SK-N-SH (cell line): ENCODE measurements at regions not wholly inside any gene's neighbourhood (a gene's known extent, or its start where the extent isn't known, plus 50 kb on each side); places are given as distances from the start of the nearest gene placed in this dataset.

Experiments
- CTCF ChIA-PET: fragments of 300-600, 350-600 bp; formaldehyde crosslinking; extraction: SDS; loops from one replicate; lab custom pipeline; 2021; lab: Yijun Ruan, JAX
- POLR2A ChIA-PET: fragments of 350-600 bp; sonication (Branson Sonifier 250); formaldehyde crosslinking; extraction: SDS; loops from one replicate; lab custom pipeline; 2020; ENCODE audit warnings: antibody characterized with exemption, inconsistent platforms; lab: Yijun Ruan, JAX
- DNase-seq: peaks from one replicate; pipeline ENCODE4 v3.0.0; 2012
- H2AFZ ChIP-seq: fragments of 200-600 bp; sonication (generic); 2 replicates; pipeline ENCODE4 v1.8.1; 2016; ENCODE audit warnings: antibody characterized with exemption, mild to moderate bottlenecking, low read depth
- H3F3A ChIP-seq: fragments of 200-600 bp; sonication (generic); replicated peaks from 2 replicates; pipeline ENCODE3; 2016; ENCODE audit warnings: antibody characterized with exemption, mild to moderate bottlenecking; ENCODE audit not compliant: insufficient read depth
- H3K27ac ChIP-seq, 2 experiments: fragments of 200-500 bp in 1 of 2; fragments of 200-600 bp in 1 of 2; sonication (Bioruptor generic) in 1 of 2; sonication (generic), shearing (Covaris generic) in 1 of 2; 2 replicates each; pipeline versions ENCODE4 v1.5.1 to v1.6.1; 2014 to 2016; ENCODE audit warnings: low read depth in 2 of 2, inconsistent platforms in 1 of 2, low read length in 1 of 2, mild to moderate bottlenecking in 1 of 2, mixed read lengths in 1 of 2
- H3K27me3 ChIP-seq: fragments of 200-600 bp; sonication (generic), shearing (Covaris generic); 2 replicates; pipeline ENCODE4 v1.6.1; 2016; ENCODE audit warnings: mixed run types; ENCODE audit not compliant: insufficient read depth
- H3K36me3 ChIP-seq, 2 experiments: fragments of 200-500 bp in 1 of 2; fragments of 200-600 bp in 1 of 2; sonication (Bioruptor generic) in 1 of 2; sonication (generic) in 1 of 2; replicated peaks in 1 of 2; 2 replicates each; pipeline versions ENCODE3 to v1.5.1; 2014 to 2016; ENCODE audit warnings: low read length in 1 of 2, mild to moderate bottlenecking in 1 of 2; ENCODE audit not compliant: insufficient read depth in 2 of 2, control insufficient read depth in 1 of 2
- H3K4me1 ChIP-seq, 2 experiments: fragments of 200-500 bp in 1 of 2; fragments of 200-600 bp in 1 of 2; sonication (Bioruptor generic) in 1 of 2; sonication (generic), shearing (Covaris generic) in 1 of 2; 2 replicates each; pipeline versions ENCODE4 v1.5.1 to v1.6.1; 2014 to 2016; ENCODE audit warnings: low read depth in 1 of 2, low read length in 1 of 2, mixed run types in 1 of 2; ENCODE audit not compliant: insufficient read depth in 2 of 2, control insufficient read depth in 1 of 2
- H3K4me2 ChIP-seq: fragments of 200-600 bp; sonication (generic), shearing (Covaris generic); 2 replicates; pipeline ENCODE4 v1.6.1; 2017; ENCODE audit warnings: mixed run types
- H3K4me3 ChIP-seq, 2 experiments: fragments of 200-500 bp in 1 of 2; fragments of 200-600 bp in 1 of 2; sonication (Bioruptor generic) in 1 of 2; sonication (generic), shearing (Covaris generic) in 1 of 2; 2 replicates each; pipeline versions ENCODE4 v1.5.1 to v1.8.1; 2014 to 2016; ENCODE audit warnings: low read depth in 2 of 2, inconsistent platforms in 1 of 2, low read length in 1 of 2, mild to moderate bottlenecking in 1 of 2, mixed read lengths in 1 of 2, moderate library complexity in 1 of 2
- H3K79me2 ChIP-seq: fragments of 200-600 bp; sonication (generic); 2 replicates; pipeline ENCODE4 v1.8.1; 2017; ENCODE audit warnings: mild to moderate bottlenecking; ENCODE audit not compliant: insufficient read depth
- H3K9ac ChIP-seq: fragments of 200-600 bp; sonication (generic); 2 replicates; pipeline ENCODE4 v1.6.1; 2017; ENCODE audit warnings: mixed run types
- H3K9me2 ChIP-seq: fragments of 200-600 bp; sonication (generic); 2 replicates; pipeline ENCODE4 v1.6.1; 2017; ENCODE audit warnings: mixed run types
- H3K9me3 ChIP-seq: fragments of 200-600 bp; sonication (generic); 2 replicates; pipeline ENCODE4 v1.6.1; 2017; ENCODE audit warnings: mixed run types, mild to moderate bottlenecking, moderate library complexity
- H4K20me1 ChIP-seq: fragments of 200-600 bp; sonication (generic); 2 replicates; pipeline ENCODE4 v1.6.1; 2017; ENCODE audit warnings: mild to moderate bottlenecking, mixed run types; ENCODE audit not compliant: insufficient read depth
- CHD2 ChIP-seq: fragments of 150-350 bp; IDR thresholded peaks from 2 replicates; pipeline ENCODE4 v1.6.1; 2018; ENCODE audit warnings: low read length; ENCODE audit not compliant: partially characterized antibody
- ELF1 ChIP-seq: IDR thresholded peaks from 2 replicates; pipeline ENCODE4 v1.4.0; 2012
- EP300 ChIP-seq, 2 experiments: IDR thresholded peaks; 2 replicates each; pipeline versions ENCODE4 v1.4.0 to v1.6.1; 2012; ENCODE audit warnings: borderline replicate concordance in 1 of 2, low read depth in 1 of 2, low read length in 1 of 2
- FOSL2 ChIP-seq: IDR thresholded peaks from 2 replicates; pipeline ENCODE4 v1.4.0; 2012; ENCODE audit warnings: low read depth, mild to moderate bottlenecking, moderate library complexity, borderline replicate concordance
- FOXM1 ChIP-seq: IDR thresholded peaks from 2 replicates; pipeline ENCODE4 v1.4.0; 2012; ENCODE audit warnings: low read depth, mild to moderate bottlenecking
- GABPA ChIP-seq: IDR thresholded peaks from 2 replicates; pipeline ENCODE4 v1.4.0; 2012; ENCODE audit warnings: low read depth, mild to moderate bottlenecking
- GATA2 ChIP-seq: sonication (generic); formaldehyde crosslinking; IDR thresholded peaks from 2 replicates; pipeline ENCODE4 v1.5.0; 2020; ENCODE audit warnings: mild to moderate bottlenecking, missing genetic modification reagents
- IRF3 ChIP-seq: fragments of 150-350 bp; IDR thresholded peaks from 2 replicates; pipeline ENCODE4 v1.6.1; 2016; ENCODE audit warnings: mild to moderate bottlenecking, low read depth, low read length
- JUND ChIP-seq: IDR thresholded peaks from 2 replicates; pipeline ENCODE4 v1.4.0; 2012
- MEF2A ChIP-seq: IDR thresholded peaks from 2 replicates; pipeline ENCODE4 v1.4.0; 2012; ENCODE audit warnings: low read depth, borderline replicate concordance
- MXI1 ChIP-seq: IDR thresholded peaks from 2 replicates; pipeline ENCODE4 v1.6.1; 2012; ENCODE audit warnings: mild to moderate bottlenecking, low read depth, low read length, improper control_type of control experiment
- NFIC ChIP-seq: IDR thresholded peaks from 2 replicates; pipeline ENCODE4 v1.4.0; 2012; ENCODE audit warnings: borderline replicate concordance
- PBX3 ChIP-seq: IDR thresholded peaks from 2 replicates; pipeline ENCODE4; 2012
- POLR2AphosphoS5 ChIP-seq: IDR thresholded peaks from 2 replicates; pipeline ENCODE4 v1.6.1; 2012; ENCODE audit warnings: low read depth, low read length
- SMC3 ChIP-seq: IDR thresholded peaks from 2 replicates; pipeline ENCODE4 v1.6.1; 2012; ENCODE audit warnings: low read depth, low read length, improper control_type of control experiment
- TCF12 ChIP-seq: IDR thresholded peaks from 2 replicates; pipeline ENCODE4 v1.4.0; 2012
- USF1 ChIP-seq: IDR thresholded peaks from 2 replicates; pipeline ENCODE4 v1.4.0; 2012; ENCODE audit warnings: low read depth, borderline replicate concordance
- USF2 ChIP-seq: fragments of 150-350 bp; IDR thresholded peaks from 2 replicates; pipeline ENCODE4 v1.6.1; 2017; ENCODE audit warnings: antibody characterized with exemption, low read length, low read depth, borderline replicate concordance
- YY1 ChIP-seq: IDR thresholded peaks from 2 replicates; pipeline ENCODE4 v1.4.0; 2012; ENCODE audit warnings: low read depth, mild to moderate bottlenecking
- WGBS: methylation state at CpG from one replicate; pipeline ENCODE4 v1.1.6; 2017; ENCODE audit warnings: low lambda C conversion rate; 5-methylcytosine and 5-hydroxymethylcytosine counted together

- no peaks in the 10 kb centered on the region for H4K20me1 ChIP-seq
- POLR2A ChIA-PET, result no interaction called here
- H3K36me3 ChIP-seq, result no peaks in the 10 kb centered on the region
- H3K4me1 ChIP-seq, result peaks cover 0 to 2% of the 10 kb centered on the region in 2 experiments; a peak in 2 of 4 replicates
- H3K9me2 ChIP-seq, result no peaks in the 10 kb centered on the region
- H3K9me3 ChIP-seq, result no peaks in the 10 kb centered on the region
- CTCF ChIA-PET, result no interaction called here
- no peaks in the 10 kb centered on the region for H3K27me3 ChIP-seq
- H3K4me2 ChIP-seq, result peak overlapping the region; percentile 40
- no peak overlapping the region for H3K4me3 ChIP-seq
- peak overlapping the region; percentile 63 to 71 for H3K27ac ChIP-seq
- no peaks in the 10 kb centered on the region for H3F3A ChIP-seq
- H2AFZ ChIP-seq, result peak overlapping the region; percentile 31; the same call in 1 of the 2 replicates
- no peak for TF ChIP-seq USF2
- TF ChIP-seq FOXM1, result no peak
- peak overlapping the region; percentile 29; the same call in 1 of the 2 replicates for H3K9ac ChIP-seq
- DNase-seq, result no peak
- 51% methylated on average over 4 of the region's 4 CpGs for WGBS
- no peaks in the 10 kb centered on the region for H3K79me2 ChIP-seq
These were observed 537.5 kb downstream of the LTN1 start for GRCh38 chr21:28455253-28455600.

- H3F3A ChIP-seq, result no peaks in the 10 kb centered on the region
- no peaks in the 10 kb centered on the region for H3K27me3 ChIP-seq
- peaks cover 0 to 2% of the 10 kb centered on the region in 2 experiments; a peak in 2 of 4 replicates for H3K4me1 ChIP-seq
- no peaks in the 10 kb centered on the region for H4K20me1 ChIP-seq
- TF ChIP-seq TCF12 (peak; percentile 59), GABPA (no peak), ELF1 (no peak)
- H3K27ac ChIP-seq, result peak overlapping the region; percentile 63 to 71
- H3K9me2 ChIP-seq, result no peaks in the 10 kb centered on the region
- H3K36me3 ChIP-seq, result no peaks in the 10 kb centered on the region
- peak overlapping the region; percentile 29; the same call in 1 of the 2 replicates for H3K9ac ChIP-seq
- 74% methylated on average over 2 of the region's 2 CpGs for WGBS
- no peaks in the 10 kb centered on the region for H3K79me2 ChIP-seq
- H2AFZ ChIP-seq, result no peak overlapping the region
- peak overlapping the region; percentile 40 for H3K4me2 ChIP-seq
- CTCF ChIA-PET, result no interaction called here
- no peak overlapping the region for H3K4me3 ChIP-seq
- H3K9me3 ChIP-seq, result no peaks in the 10 kb centered on the region
- DNase-seq, result no peak
- POLR2A ChIA-PET, result no interaction called here
These were observed 538.0 kb downstream of the LTN1 start for GRCh38 chr21:28454564-28455252.

- TF ChIP-seq GATA2 (CRISPR knock-in tag) (no peak), CHD2 (no peak), NFIC (no peak), IRF3 (no peak), USF1 (no peak), EP300 (IDR thresholded peaks at IDR 0.05; ENCODE audit: borderline replicate concordance in 1 of 2, low read depth in 1 of 2, low read length in 1 of 2) (no peak), FOSL2 (no peak), YY1 (no peak), JUND (no peak), PBX3 (no peak), MEF2A (no peak), POLR2AphosphoS5 (no peak), SMC3 (no peak), MXI1 (no peak)
- Histone ChIP-seq H3F3A (peaks cover 18% of the 10 kb centered on the region), H3K27ac (no peak overlapping the region), H3K4me1 (peaks cover 0 to 6% of the 10 kb centered on the region in 2 experiments; a peak in 1 of 4 replicates), H3K4me2 (no peak overlapping the region), H3K9me2 (no peaks in the 10 kb centered on the region), H4K20me1 (no peaks in the 10 kb centered on the region), H3K36me3 (no peaks in the 10 kb centered on the region), H3K9me3 (no peaks in the 10 kb centered on the region), H3K27me3 (no peaks in the 10 kb centered on the region), H2AFZ (no peak overlapping the region), H3K79me2 (no peaks in the 10 kb centered on the region), H3K4me3 (no peak overlapping the region), H3K9ac (no peak overlapping the region)
- CTCF ChIA-PET, result no interaction called here
- POLR2A ChIA-PET, result no interaction called here
- WGBS, result 69% methylated on average over 1 of the region's 1 CpG
- DNase-seq, result no peak
These were observed 545.2 kb downstream of the LTN1 start for GRCh38 chr21:28447462-28447861.
